ENCODE measurements at regions not wholly inside any gene's neighbourhood (a gene's known extent, or its start where the extent isn't known, plus 50 kb on each side); places are given as distances from the start of the nearest gene placed in this dataset.

- no peak for DNase-seq
These were observed 448.3 kb upstream of the SPANXN1 start for GRCh38 chrX:144798972-144799371.

GRCh38 chrX:144801786-144802185, 445.5 kb upstream of the SPANXN1 start:
- DNase-seq = no peak

GRCh38 chrX:144809025-144809424, 438.3 kb upstream of the SPANXN1 start:
- DNase-seq = no peak

- DNase-seq = no peak
These were observed 436.8 kb upstream of the SPANXN1 start for GRCh38 chrX:144810539-144810938.

GRCh38 chrX:144819406-144819805, 427.9 kb upstream of the SPANXN1 start:
- peak; percentile 5 for DNase-seq

GRCh38 chrX:144840616-144841015, 406.7 kb upstream of the SPANXN1 start:
- no peak for DNase-seq

GRCh38 chrX:144849141-144849540, 398.2 kb upstream of the SPANXN1 start:
- DNase-seq = no peak

GRCh38 chrX:144896323-144896722, 351.0 kb upstream of the SPANXN1 start:
- peak; percentile 35 for DNase-seq

GRCh38 chrX:144901521-144901920, 345.8 kb upstream of the SPANXN1 start:
- DNase-seq = no peak

- DNase-seq = no peak
These were observed 330.5 kb upstream of the SPANXN1 start for GRCh38 chrX:144916785-144917184.

GRCh38 chrX:144918936-144919335, 328.4 kb upstream of the SPANXN1 start:
- no peak for DNase-seq

- DNase-seq = no peak
These were observed 300.6 kb upstream of the SPANXN1 start for GRCh38 chrX:144946666-144947065.

All from OCI-M1 (cell line).